ENCODE measurements at regions not wholly inside any gene's neighbourhood (a gene's known extent, or its start where the extent isn't known, plus 50 kb on each side); places are given as distances from the start of the nearest gene placed in this dataset.

DNA sequence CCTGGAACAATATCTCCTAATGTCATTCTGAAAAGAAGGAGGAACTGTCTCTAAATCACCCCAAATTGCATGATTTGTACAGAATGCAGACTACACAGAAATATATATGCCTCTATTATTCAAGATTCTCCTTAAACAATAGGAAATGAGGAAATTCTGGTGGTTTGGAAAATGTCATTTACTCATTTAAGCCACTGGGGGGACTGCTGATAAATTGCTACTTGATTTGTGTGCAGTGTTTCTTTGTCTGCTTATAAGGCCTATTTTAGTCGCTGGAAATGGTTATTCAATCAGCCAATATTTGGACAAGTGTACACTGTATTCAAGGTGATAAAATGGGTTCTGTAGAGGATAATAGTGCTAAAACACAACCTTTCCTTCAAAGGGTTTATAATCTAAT, 801.9 kb upstream of the CELF4 start:
- Histone ChIP-seq H3K27me3 (no peaks in the 10 kb centered on the region), H3K4me1 (ENCODE audit: insufficient read depth) (no peaks in the 10 kb centered on the region), H3K27ac (no peak overlapping the region), H3K36me3 (no peaks in the 10 kb centered on the region), H3K4me3 (no peak overlapping the region), H3K9me3 (no peaks in the 10 kb centered on the region)
- intact Hi-C loops (cut with DNase I), result no loop called here
- no peak for DNase-seq
- WGBS, 3 donors, result 84 to 95% (median 90%) methylated on average over 1 of the region's 1 CpG
- no peak for TF ChIP-seq EP300 (IDR thresholded peaks at IDR 0.05)
- TF ChIP-seq, protein P1, sequence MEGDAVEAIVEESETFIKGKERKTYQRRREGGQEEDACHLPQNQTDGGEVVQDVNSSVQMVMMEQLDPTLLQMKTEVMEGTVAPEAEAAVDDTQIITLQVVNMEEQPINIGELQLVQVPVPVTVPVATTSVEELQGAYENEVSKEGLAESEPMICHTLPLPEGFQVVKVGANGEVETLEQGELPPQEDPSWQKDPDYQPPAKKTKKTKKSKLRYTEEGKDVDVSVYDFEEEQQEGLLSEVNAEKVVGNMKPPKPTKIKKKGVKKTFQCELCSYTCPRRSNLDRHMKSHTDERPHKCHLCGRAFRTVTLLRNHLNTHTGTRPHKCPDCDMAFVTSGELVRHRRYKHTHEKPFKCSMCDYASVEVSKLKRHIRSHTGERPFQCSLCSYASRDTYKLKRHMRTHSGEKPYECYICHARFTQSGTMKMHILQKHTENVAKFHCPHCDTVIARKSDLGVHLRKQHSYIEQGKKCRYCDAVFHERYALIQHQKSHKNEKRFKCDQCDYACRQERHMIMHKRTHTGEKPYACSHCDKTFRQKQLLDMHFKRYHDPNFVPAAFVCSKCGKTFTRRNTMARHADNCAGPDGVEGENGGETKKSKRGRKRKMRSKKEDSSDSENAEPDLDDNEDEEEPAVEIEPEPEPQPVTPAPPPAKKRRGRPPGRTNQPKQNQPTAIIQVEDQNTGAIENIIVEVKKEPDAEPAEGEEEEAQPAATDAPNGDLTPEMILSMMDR (IDR thresholded peaks at IDR 0.05), result no peak
- TF ChIP-seq POLR2A (IDR thresholded peaks at IDR 0.05), result no peak

DNA sequence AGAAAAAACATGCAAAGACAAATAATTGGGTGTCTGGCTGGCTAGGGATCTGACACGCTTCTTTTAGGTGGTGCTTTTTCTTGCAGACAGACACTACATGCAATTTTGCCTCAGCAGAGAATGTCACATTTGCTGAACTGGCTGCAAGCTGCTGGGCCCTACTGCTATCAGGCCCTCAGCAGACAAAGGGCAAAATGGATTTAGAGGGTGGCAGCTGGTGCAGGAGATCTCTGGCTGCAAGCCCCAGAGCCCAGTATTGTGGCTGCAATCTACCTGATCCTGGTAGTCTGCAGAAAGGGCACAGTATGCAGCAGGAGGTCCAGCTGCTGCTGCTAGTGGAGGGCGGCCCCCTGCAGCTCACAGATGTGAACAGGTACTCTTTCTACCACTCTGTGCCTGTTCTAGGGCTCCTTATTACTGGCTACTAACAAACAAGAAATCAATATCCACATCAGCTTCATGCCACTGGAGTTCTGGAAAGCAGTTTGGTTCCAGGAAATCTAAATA, 796.7 kb upstream of the CELF4 start:
- 90 to 98% (median 94%) methylated on average over 2 of the region's 2 CpGs for WGBS, 3 donors
- Histone ChIP-seq H3K36me3 (no peaks in the 10 kb centered on the region), H3K9me3 (no peaks in the 10 kb centered on the region), H3K4me3 (no peak overlapping the region), H3K4me1 (ENCODE audit: insufficient read depth) (no peaks in the 10 kb centered on the region), H3K27me3 (no peaks in the 10 kb centered on the region), H3K27ac (no peak overlapping the region)
- no peak for DNase-seq
- intact Hi-C loops (cut with DNase I), result no loop called here
- TF ChIP-seq, protein P1 (IDR thresholded peaks at IDR 0.05), result no peak
- TF ChIP-seq EP300 (IDR thresholded peaks at IDR 0.05) (no peak), POLR2A (IDR thresholded peaks at IDR 0.05) (no peak)

DNA sequence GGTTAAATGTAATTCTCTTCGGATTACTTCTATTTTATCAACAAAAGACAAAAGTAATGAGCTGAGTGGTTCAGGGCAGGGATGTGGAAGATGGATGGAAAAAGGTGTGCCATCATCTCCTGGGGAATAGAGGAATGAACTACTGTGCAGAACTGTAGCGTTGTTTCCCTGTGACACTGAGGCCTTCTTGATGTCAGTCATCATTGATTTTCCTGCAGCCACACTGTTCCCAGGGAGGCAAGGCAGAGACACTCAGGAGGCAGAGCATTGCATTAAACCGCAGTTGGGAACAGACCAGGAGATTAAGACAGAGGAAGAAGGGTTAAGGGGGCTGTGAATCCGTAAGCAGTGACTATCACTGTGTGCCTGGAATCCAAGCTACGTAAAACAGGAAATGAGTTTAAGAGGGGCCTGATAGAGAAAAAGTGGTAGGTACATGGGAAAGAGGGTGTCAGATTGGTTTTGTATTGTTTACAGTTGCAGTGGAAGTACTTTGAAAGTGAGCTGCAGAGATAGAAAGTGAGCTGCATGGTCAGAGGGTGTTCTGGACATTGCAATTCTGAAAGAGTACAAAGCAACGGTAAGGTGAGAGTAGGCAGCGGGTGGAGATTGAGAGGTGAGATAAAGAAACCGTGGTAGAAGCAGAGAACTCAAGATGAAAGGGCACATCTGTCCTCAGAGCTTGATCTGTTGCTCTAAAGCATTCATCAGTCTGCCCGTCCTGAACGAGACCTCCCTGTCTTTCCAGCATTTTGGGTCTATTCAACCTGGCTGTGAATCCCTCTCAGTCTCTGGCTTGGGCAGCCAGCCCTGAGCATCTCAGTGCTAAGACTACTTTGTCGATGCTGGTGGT, 793.4 kb upstream of the CELF4 start:
- Histone ChIP-seq H3K36me3 (no peaks in the 10 kb centered on the region), H3K4me1 (ENCODE audit: insufficient read depth) (no peaks in the 10 kb centered on the region), H3K27ac (no peak overlapping the region), H3K27me3 (no peaks in the 10 kb centered on the region), H3K4me3 (no peak overlapping the region), H3K9me3 (no peaks in the 10 kb centered on the region)
- no peak for DNase-seq
- TF ChIP-seq EP300 (IDR thresholded peaks at IDR 0.05), result no peak
- TF ChIP-seq POLR2A (IDR thresholded peaks at IDR 0.05), result no peak
- TF ChIP-seq, protein P1 (IDR thresholded peaks at IDR 0.05), result no peak
- intact Hi-C loops (cut with DNase I), result no loop called here
- 76 to 78% (median 78%) methylated on average over 11 of the region's 11 CpGs for WGBS, 3 donors

DNA sequence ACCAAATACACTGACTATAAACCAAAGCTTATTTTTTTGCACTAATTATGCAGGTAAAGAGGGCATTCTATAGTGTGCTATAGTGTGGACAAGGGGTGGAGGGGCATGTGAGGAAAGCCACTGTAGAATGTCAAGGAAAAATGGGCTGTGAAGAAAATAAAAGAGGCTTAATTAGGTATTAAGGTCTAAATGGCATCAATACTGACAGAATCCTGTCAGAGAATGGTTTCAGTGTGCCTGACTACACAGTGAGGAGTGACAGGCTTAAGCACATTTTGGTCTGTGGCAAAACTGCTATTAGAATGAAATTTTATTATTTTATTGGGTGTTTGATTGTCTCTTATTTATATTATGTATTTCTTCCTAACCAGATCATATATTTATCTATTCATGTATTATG, 787.6 kb upstream of the CELF4 start:
- H3K36me3 ChIP-seq, result no peaks in the 10 kb centered on the region
- H3K4me3 ChIP-seq, result no peak overlapping the region
- intact Hi-C loops (cut with DNase I), result no loop called here
- TF ChIP-seq, protein P1 (IDR thresholded peaks at IDR 0.05), result no peak
- TF ChIP-seq POLR2A (IDR thresholded peaks at IDR 0.05) (no peak), EP300 (IDR thresholded peaks at IDR 0.05) (no peak)
- no peaks in the 10 kb centered on the region for H3K27me3 ChIP-seq
- no peaks in the 10 kb centered on the region for H3K4me1 ChIP-seq (ENCODE audit: insufficient read depth)
- no peak overlapping the region for H3K27ac ChIP-seq
- H3K9me3 ChIP-seq, result no peaks in the 10 kb centered on the region
- no peak for DNase-seq

Data from ovary (tissue), 7 donors.